PC-9 (cell line): ENCODE measurements at regions not wholly inside any gene's neighbourhood (a gene's known extent, or its start where the extent isn't known, plus 50 kb on each side); places are given as distances from the start of the nearest gene placed in this dataset.

Source experiments
- BruUV-seq: library from RNA; stranded (reverse); fragments of 400-500 nt; replicated peaks from 2 replicates; lab custom pipeline; 2021; lab: Mats Ljungman, UMichigan
- CTCF ChIA-PET: fragments of 300-600 bp; sonication (Branson Sonifier 250); formaldehyde crosslinking; loops from one replicate; lab custom pipeline; 2022; ENCODE audit warnings: antibody characterized with exemption; lab: Charles Lee
- POLR2A ChIA-PET: fragments of 300-600 bp; sonication (Branson Sonifier 250); formaldehyde crosslinking; loops from one replicate; lab custom pipeline; 2022; ENCODE audit warnings: antibody characterized with exemption; ENCODE audit not compliant: unreplicated experiment; lab: Charles Lee
- DNase-seq, 2 experiments: peaks; one replicate each; pipeline versions ENCODE4 v3.0.0 to v3.0.0-alpha.2; 2015 to 2022; ENCODE audit warnings: mixed read lengths in 1 of 2
- H2AFZ ChIP-seq: fragments of 200-600 bp; sonication (generic); 2 replicates; pipeline ENCODE4 v1.8.1; 2017; ENCODE audit warnings: antibody characterized with exemption
- H3F3A ChIP-seq: fragments of 200-600 bp; sonication (generic); 2 replicates; pipeline ENCODE4 v1.8.1; 2017; ENCODE audit warnings: antibody characterized with exemption, mild to moderate bottlenecking, low read depth; ENCODE audit not compliant: insufficient read depth
- H3K27ac ChIP-seq: fragments of 200-600 bp; sonication (generic); 2 replicates; pipeline ENCODE4 v1.6.1; 2016; ENCODE audit warnings: mixed run types
- H3K27me3 ChIP-seq: fragments of 200-600 bp; sonication (generic); 2 replicates; pipeline ENCODE4 v1.6.1; 2016; ENCODE audit warnings: low read depth, mixed run types; ENCODE audit not compliant: insufficient read depth
- H3K36me3 ChIP-seq: fragments of 200-600 bp; sonication (generic); 2 replicates; pipeline ENCODE4 v1.6.1; 2016; ENCODE audit warnings: low read depth, mixed run types
- H3K4me1 ChIP-seq: fragments of 200-600 bp; sonication (generic); replicated peaks from 2 replicates; pipeline ENCODE4 v1.6.1; 2016; ENCODE audit warnings: mixed run types; ENCODE audit not compliant: insufficient read depth
- H3K4me2 ChIP-seq: fragments of 200-600 bp; sonication (generic); 2 replicates; pipeline ENCODE4 v1.6.1; 2017; ENCODE audit warnings: mixed run types
- H3K4me3 ChIP-seq: fragments of 200-600 bp; sonication (generic); 2 replicates; pipeline ENCODE4 v1.6.1; 2016; ENCODE audit warnings: mixed run types
- H3K79me2 ChIP-seq: fragments of 200-600 bp; sonication (generic); 2 replicates; pipeline ENCODE4 v1.6.1; 2017; ENCODE audit warnings: low read depth, mixed run types
- H3K9me2 ChIP-seq: fragments of 200-600 bp; sonication (generic); 2 replicates; pipeline ENCODE4 v1.8.1; 2017; ENCODE audit warnings: mild to moderate bottlenecking; ENCODE audit not compliant: insufficient read depth
- H3K9me3 ChIP-seq: fragments of 200-600 bp; sonication (generic); 2 replicates; pipeline ENCODE4 v1.8.1; 2016; ENCODE audit warnings: low read depth; ENCODE audit not compliant: insufficient read depth
- H4K20me1 ChIP-seq: fragments of 200-600 bp; sonication (generic); 2 replicates; pipeline ENCODE4 v1.8.1; 2017; ENCODE audit not compliant: insufficient read depth
- CTCF ChIP-seq: fragments of 200-600 bp; sonication (generic); conservative IDR thresholded peaks from 2 replicates; pipeline ENCODE4 v1.6.1; 2017; ENCODE audit warnings: mixed run types, antibody characterized with exemption, mild to moderate bottlenecking, moderate library complexity
- EZH2 ChIP-seq: fragments of 200-600 bp; sonication (generic); IDR thresholded peaks from 2 replicates; pipeline ENCODE4 v1.8.0; 2017; ENCODE audit warnings: antibody characterized with exemption, low read depth
- intact Hi-C: fragments of 100-400 bp; cut with micrococcal nuclease; formaldehyde crosslinking; loops from one replicate; pipeline ENCODE4 v1.10.0; 2022; ENCODE audit not compliant: unreplicated experiment

GRCh38 chr18:45539491-45539891 is 75.8 kb upstream of the SLC14A2 start:
- ChIA-PET POLR2A (no interaction called here), CTCF (no interaction called here)
- H3K4me2 ChIP-seq = no peak overlapping the region
- H3K9me3 ChIP-seq = no peaks in the 10 kb centered on the region
- H3K4me3 ChIP-seq = no peak overlapping the region
- TF ChIP-seq EZH2 (no peak), CTCF (no peak)
- no peaks in the 10 kb centered on the region for H3K36me3 ChIP-seq
- H4K20me1 ChIP-seq = no peaks in the 10 kb centered on the region
- no peak overlapping the region for H3K27ac ChIP-seq
- H3K79me2 ChIP-seq = no peaks in the 10 kb centered on the region
- no peaks in the 10 kb centered on the region for H3F3A ChIP-seq
- H2AFZ ChIP-seq = no peak overlapping the region
- H3K9me2 ChIP-seq = no peaks in the 10 kb centered on the region
- DNase-seq = no peak
- no peaks in the 10 kb centered on the region for H3K4me1 ChIP-seq
- no TSS peak for BruUV-seq
- H3K27me3 ChIP-seq = peaks cover 16% of the 10 kb centered on the region
- intact Hi-C loops = no loop called here

- Histone ChIP-seq H3K27me3 (peaks cover 15% of the 10 kb centered on the region), H3K9me2 (no peaks in the 10 kb centered on the region), H3K4me1 (no peaks in the 10 kb centered on the region), H3K9me3 (no peaks in the 10 kb centered on the region), H3K4me2 (no peak overlapping the region), H3F3A (no peaks in the 10 kb centered on the region), H3K79me2 (no peaks in the 10 kb centered on the region), H3K4me3 (no peak overlapping the region), H3K27ac (no peak overlapping the region), H3K36me3 (no peaks in the 10 kb centered on the region), H4K20me1 (no peaks in the 10 kb centered on the region), H2AFZ (no peak overlapping the region)
- no peak for DNase-seq
- POLR2A ChIA-PET = no interaction called here
- no TSS peak for BruUV-seq
- intact Hi-C loops = no loop called here
- CTCF ChIA-PET = no interaction called here
- TF ChIP-seq EZH2 (no peak), CTCF (no peak)
These were observed 75.2 kb upstream of the SLC14A2 start for GRCh38 chr18:45540125-45540524.

GRCh38 chr18:45541421-45541820 is 73.9 kb upstream of the SLC14A2 start:
- H3K79me2 ChIP-seq = no peaks in the 10 kb centered on the region
- no peaks in the 10 kb centered on the region for H3F3A ChIP-seq
- H3K4me3 ChIP-seq = no peak overlapping the region
- H3K27me3 ChIP-seq = peaks cover 2% of the 10 kb centered on the region
- H3K4me2 ChIP-seq = no peak overlapping the region
- CTCF ChIA-PET = no interaction called here
- intact Hi-C loops = no loop called here
- no peaks in the 10 kb centered on the region for H3K36me3 ChIP-seq
- H3K9me3 ChIP-seq = no peaks in the 10 kb centered on the region
- H3K4me1 ChIP-seq = no peaks in the 10 kb centered on the region
- DNase-seq = no peak
- H3K27ac ChIP-seq = no peak overlapping the region
- H4K20me1 ChIP-seq = no peaks in the 10 kb centered on the region
- POLR2A ChIA-PET = no interaction called here
- TF ChIP-seq EZH2 (no peak), CTCF (no peak)
- H3K9me2 ChIP-seq = no peaks in the 10 kb centered on the region
- no peak overlapping the region for H2AFZ ChIP-seq
- BruUV-seq = no TSS peak
